Smooth muscle cell (in vitro differentiated cells): ENCODE measurements at regions not wholly inside any gene's neighbourhood (a gene's known extent, or its start where the extent isn't known, plus 50 kb on each side); places are given as distances from the start of the nearest gene placed in this dataset.

Source experiments
- DNase-seq: peaks from one replicate; lab custom pipeline; 2025; ENCODE audit not compliant: unreplicated experiment; lab: John Stamatoyannopoulos, UW
- H2AFZ ChIP-seq: fragments of 200-600 bp; sonication (generic); 2 replicates; pipeline ENCODE4 v1.6.0; 2016; ENCODE audit warnings: antibody characterized with exemption, low read depth, mild to moderate bottlenecking
- H3F3A ChIP-seq: fragments of 200-600 bp; sonication (generic); 2 replicates; pipeline ENCODE4 v1.6.0; 2017; ENCODE audit warnings: antibody characterized with exemption, low read depth
- H3K27ac ChIP-seq: fragments of 200-600 bp; sonication (generic); 2 replicates; pipeline ENCODE4 v1.5.1; 2016; ENCODE audit warnings: low read depth, mild to moderate bottlenecking
- H3K27me3 ChIP-seq: fragments of 200-600 bp; sonication (generic); 2 replicates; pipeline ENCODE4 v1.6.1; 2016; ENCODE audit warnings: low read depth, mild to moderate bottlenecking
- H3K36me3 ChIP-seq: fragments of 200-600 bp; sonication (generic); 2 replicates; pipeline ENCODE4 v1.5.1; 2016; ENCODE audit warnings: low read depth
- H3K4me1 ChIP-seq: fragments of 200-600 bp; sonication (generic); 2 replicates; pipeline ENCODE4 v1.5.1; 2016; ENCODE audit warnings: low read depth
- H3K4me2 ChIP-seq: fragments of 200-600 bp; sonication (generic); 2 replicates; pipeline ENCODE4 v1.6.0; 2016; ENCODE audit warnings: mild to moderate bottlenecking
- H3K4me3 ChIP-seq: fragments of 200-600 bp; sonication (generic); 2 replicates; pipeline ENCODE4 v1.5.1; 2016; ENCODE audit warnings: mild to moderate bottlenecking
- H3K79me2 ChIP-seq: fragments of 200-600 bp; sonication (generic); 2 replicates; pipeline ENCODE4 v1.6.0; 2016; ENCODE audit warnings: low read depth, mild to moderate bottlenecking
- H3K9ac ChIP-seq: fragments of 200-600 bp; sonication (generic); 2 replicates; pipeline ENCODE4 v1.6.0; 2016; ENCODE audit warnings: low read depth
- H3K9me3 ChIP-seq: fragments of 200-600 bp; sonication (generic); replicated peaks from 2 replicates; pipeline ENCODE4 v1.5.1; 2016; ENCODE audit warnings: low read depth
- H4K20me1 ChIP-seq: fragments of 200-600 bp; sonication (generic); 2 replicates; pipeline ENCODE4 v1.6.0; 2016; ENCODE audit warnings: low read depth
- WGBS: methylation state at CpG from one replicate; pipeline ENCODE4 v1.1.7; 2016; ENCODE audit warnings: low lambda C conversion rate; 5-methylcytosine and 5-hydroxymethylcytosine counted together
- TF ChIP-seq, protein P1 (sequence below): fragments of 200-600 bp; sonication (generic); IDR thresholded peaks from 2 replicates; pipeline ENCODE4 v1.5.1; 2017; ENCODE audit warnings: borderline replicate concordance, mild to moderate bottlenecking, antibody characterized with exemption; ENCODE audit not compliant: insufficient read depth, poor library complexity, severe bottlenecking

DNA sequence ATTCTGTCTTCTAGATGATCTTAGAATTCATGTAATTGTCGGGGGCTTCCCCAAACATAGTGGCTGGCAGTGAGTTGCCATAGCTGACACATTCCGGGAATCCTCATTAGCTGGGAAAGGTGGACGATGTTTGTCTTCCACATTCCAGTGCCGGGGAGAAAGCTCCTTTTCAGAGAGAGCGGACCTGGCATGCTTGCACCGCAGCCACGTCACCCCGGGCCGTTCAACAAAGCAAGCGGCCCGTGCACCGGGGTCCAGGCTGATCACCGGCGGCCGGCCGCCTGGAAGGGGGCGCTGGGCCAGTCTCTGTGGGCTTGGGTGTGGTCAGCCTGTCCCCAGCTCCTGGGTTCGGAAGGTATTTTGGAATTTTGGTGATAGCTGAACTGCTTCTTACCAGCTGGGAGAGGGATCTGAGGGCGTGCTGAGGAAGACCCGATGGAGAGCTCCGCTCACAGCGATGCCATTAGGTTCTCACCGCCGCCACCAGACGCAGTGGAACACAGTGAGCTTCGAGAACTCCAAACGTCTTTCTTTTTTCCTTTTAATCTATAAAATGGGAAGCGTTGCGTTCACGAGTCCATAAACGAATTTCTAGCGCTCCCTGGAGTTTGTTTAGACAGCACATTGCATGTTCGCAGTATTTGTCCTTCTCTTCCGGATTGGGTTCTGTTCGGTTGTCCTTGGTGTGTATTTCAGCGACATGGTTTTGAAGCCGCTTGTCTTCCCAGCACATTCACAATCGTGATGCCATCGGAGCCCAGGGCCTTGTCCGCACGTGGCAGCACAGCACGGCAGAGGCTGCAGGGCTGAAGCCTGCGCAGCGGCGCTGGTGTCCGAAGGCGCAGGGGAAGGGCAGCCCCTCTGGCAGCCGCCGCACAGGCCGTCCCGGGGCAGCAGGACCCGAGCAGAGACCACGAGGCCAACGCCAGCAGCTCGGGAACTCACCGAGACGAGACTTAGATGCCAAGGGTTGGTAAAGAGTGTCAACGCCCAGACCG is 557.6 kb downstream of the QKI start:
- WGBS: 93% methylated on average over 59 of the region's 59 CpGs
- DNase-seq: no peak
- Histone ChIP-seq H3K27ac (no peak overlapping the region), H3K4me3 (no peak overlapping the region), H3F3A (no peaks in the 10 kb centered on the region), H3K4me1 (no peaks in the 10 kb centered on the region), H3K9me3 (no peaks in the 10 kb centered on the region), H2AFZ (no peak overlapping the region), H4K20me1 (no peaks in the 10 kb centered on the region), H3K27me3 (no peaks in the 10 kb centered on the region), H3K79me2 (no peaks in the 10 kb centered on the region), H3K36me3 (no peaks in the 10 kb centered on the region), H3K9ac (no peak overlapping the region), H3K4me2 (no peak overlapping the region)
- TF ChIP-seq, protein P1, sequence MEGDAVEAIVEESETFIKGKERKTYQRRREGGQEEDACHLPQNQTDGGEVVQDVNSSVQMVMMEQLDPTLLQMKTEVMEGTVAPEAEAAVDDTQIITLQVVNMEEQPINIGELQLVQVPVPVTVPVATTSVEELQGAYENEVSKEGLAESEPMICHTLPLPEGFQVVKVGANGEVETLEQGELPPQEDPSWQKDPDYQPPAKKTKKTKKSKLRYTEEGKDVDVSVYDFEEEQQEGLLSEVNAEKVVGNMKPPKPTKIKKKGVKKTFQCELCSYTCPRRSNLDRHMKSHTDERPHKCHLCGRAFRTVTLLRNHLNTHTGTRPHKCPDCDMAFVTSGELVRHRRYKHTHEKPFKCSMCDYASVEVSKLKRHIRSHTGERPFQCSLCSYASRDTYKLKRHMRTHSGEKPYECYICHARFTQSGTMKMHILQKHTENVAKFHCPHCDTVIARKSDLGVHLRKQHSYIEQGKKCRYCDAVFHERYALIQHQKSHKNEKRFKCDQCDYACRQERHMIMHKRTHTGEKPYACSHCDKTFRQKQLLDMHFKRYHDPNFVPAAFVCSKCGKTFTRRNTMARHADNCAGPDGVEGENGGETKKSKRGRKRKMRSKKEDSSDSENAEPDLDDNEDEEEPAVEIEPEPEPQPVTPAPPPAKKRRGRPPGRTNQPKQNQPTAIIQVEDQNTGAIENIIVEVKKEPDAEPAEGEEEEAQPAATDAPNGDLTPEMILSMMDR: no peak

DNA sequence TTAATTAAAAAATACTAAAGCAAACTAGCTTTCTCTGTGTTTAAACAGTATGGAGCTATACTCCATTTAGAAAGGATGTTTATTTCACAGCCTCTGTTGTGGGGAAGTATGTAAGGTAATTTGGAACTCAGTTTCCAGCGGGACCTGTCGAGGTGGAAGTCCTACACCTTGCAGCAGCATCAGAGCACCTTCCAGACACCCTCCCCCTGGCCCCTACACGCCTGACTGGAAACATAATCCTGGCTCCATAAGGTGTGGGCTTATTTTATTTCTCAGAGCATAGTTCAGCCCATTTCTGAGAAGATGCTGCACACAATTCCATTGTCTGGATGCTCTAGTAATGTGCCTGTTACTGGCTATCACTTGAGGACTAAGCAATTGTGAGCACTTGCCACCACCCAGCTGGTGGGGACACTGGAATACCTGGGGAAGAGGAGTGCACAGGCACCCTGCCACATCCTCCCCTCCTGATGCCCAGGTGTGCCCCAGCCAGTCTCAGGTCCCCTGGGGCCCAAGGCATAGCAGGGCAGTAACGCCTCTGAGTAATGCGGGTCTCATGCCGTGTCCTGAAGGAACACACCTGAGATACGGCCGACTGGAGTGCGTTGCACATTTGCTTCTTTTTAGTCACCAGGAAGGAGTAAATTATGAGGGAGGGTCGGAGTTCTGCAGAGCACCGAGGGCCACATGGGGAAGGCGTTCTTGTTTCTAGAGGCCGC is 556.5 kb downstream of the QKI start:
- H3K4me2 ChIP-seq: no peak overlapping the region
- H3K4me1 ChIP-seq: no peaks in the 10 kb centered on the region
- H2AFZ ChIP-seq: no peak overlapping the region
- no peaks in the 10 kb centered on the region for H3K27me3 ChIP-seq
- H3F3A ChIP-seq: no peaks in the 10 kb centered on the region
- no peaks in the 10 kb centered on the region for H3K36me3 ChIP-seq
- H3K4me3 ChIP-seq: no peak overlapping the region
- TF ChIP-seq, protein P1: no peak
- no peak for DNase-seq
- 80% methylated on average over 13 of the region's 13 CpGs for WGBS
- no peak overlapping the region for H3K9ac ChIP-seq
- H3K9me3 ChIP-seq: no peaks in the 10 kb centered on the region
- H3K79me2 ChIP-seq: no peaks in the 10 kb centered on the region
- H4K20me1 ChIP-seq: no peaks in the 10 kb centered on the region
- no peak overlapping the region for H3K27ac ChIP-seq

DNA sequence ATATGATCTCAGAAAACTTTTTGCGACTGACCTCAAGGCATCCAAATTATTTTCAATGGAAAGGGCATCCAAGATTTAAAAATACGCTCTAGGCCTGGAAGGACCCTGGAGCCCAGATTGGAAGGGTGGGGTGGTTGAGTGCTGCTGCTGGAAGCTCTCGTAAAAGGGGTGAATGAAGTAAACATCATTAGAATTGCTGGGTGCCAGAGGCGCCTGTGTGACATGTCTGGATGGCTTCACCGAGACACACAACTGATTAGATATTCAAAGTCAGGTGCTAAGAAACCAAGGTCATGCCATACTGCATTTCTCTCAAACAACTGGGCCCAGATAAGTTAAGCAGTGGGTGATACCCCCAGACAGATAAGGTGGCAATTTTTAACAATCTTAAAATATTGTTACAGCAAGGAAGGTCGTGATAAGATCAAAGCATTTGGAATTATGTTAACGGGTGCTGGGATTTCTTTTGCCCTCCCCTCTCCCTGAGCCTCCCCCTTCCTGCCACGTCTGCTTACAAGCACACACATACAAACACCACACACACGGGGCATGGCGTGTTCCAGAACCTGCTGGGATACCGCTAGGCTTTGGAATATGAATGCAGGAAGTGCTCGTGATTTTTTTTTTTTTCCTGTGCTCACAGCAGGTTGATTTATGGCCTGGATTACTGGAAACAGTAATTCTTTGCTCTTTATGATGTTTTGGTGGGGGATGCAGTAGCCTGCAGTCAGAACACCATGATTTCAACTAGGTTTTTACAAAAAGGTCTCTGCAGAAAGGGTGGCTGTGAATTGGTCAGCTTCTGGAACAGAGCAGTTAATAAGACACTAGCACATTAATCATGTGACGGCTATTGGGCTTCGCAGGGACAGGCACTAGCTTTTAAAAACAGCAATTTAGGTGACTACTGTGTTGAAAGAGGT is 551.2 kb downstream of the QKI start:
- Histone ChIP-seq H3K4me3 (no peak overlapping the region), H3K36me3 (no peaks in the 10 kb centered on the region), H4K20me1 (no peaks in the 10 kb centered on the region), H3K4me1 (no peaks in the 10 kb centered on the region), H3K9me3 (no peaks in the 10 kb centered on the region), H3F3A (no peaks in the 10 kb centered on the region), H3K27me3 (no peaks in the 10 kb centered on the region), H2AFZ (no peak overlapping the region), H3K79me2 (no peaks in the 10 kb centered on the region), H3K9ac (no peak overlapping the region), H3K4me2 (peak overlapping the region; percentile 9), H3K27ac (no peak overlapping the region)
- DNase-seq: no peak
- TF ChIP-seq, protein P1: no peak
- 32% methylated on average over 14 of the region's 14 CpGs for WGBS
